ENCODE measurements at regions not wholly inside any gene's neighbourhood (a gene's known extent, or its start where the extent isn't known, plus 50 kb on each side); places are given as distances from the start of the nearest gene placed in this dataset.
"Not testable (repeated sequence)": the region's sequence is repeated elsewhere in the genome, so short reads cannot be mapped to it uniquely, and the experiment has no call there.

DNA sequence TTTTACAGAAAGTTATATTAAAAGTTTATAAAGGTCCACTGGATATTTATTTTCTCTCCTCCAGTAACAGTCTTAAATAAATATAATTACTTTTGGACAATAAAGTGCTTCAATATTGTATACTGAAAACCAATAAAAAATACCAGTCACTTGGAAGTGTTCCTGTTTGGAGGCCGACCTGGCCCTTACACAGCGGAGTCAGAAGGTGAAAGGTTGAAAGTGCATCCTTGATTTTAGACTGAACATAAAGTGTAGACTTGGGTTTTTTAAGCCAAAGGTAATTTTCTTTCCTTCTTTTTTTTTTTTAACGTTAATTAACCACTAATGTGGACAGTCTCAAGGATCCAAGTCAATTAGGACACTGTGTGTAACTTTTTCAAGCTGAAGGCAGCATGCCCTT lies 152.3 kb upstream of the TBX18 start:
- no peak for DNase-seq

DNA sequence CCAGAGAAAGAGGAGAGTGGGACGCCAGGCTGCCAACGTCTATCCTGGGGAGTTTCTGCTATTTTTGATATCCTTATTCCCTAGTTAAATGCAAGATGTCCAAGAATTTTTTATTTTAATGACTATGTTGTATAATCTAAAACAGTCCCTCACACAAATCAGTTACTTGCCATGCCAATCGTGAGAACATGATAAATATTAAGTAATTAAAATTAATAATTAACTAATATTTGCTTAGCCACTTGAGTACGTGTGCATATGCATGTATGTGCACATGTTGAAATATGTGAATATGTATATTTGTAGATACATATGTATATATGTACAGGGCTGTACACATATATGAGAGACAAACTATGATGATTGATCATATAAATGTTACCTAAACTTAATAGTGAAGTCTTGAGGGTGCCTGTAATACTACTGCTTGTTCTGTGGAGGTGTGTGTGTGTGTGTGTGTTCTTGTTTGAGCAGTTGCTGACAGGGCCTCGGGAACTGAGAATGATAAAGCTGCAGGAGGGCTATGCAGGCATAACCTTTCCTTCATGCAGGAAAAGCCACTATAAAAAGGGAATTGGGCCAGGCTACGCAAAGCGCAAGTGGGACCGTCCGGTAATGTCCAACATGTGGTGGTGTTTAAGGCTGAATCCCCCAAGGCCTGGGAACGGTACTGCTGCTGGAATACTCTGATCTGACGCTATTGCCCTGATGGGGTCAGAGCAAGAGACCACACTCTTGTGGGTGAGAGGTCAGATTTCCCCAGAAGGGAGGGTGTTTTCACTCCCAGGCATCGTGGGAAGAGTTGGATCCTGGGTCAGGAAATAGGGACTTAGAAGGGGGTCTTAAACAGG lies 148.3 kb upstream of the TBX18 start:
- no peak for DNase-seq

DNA sequence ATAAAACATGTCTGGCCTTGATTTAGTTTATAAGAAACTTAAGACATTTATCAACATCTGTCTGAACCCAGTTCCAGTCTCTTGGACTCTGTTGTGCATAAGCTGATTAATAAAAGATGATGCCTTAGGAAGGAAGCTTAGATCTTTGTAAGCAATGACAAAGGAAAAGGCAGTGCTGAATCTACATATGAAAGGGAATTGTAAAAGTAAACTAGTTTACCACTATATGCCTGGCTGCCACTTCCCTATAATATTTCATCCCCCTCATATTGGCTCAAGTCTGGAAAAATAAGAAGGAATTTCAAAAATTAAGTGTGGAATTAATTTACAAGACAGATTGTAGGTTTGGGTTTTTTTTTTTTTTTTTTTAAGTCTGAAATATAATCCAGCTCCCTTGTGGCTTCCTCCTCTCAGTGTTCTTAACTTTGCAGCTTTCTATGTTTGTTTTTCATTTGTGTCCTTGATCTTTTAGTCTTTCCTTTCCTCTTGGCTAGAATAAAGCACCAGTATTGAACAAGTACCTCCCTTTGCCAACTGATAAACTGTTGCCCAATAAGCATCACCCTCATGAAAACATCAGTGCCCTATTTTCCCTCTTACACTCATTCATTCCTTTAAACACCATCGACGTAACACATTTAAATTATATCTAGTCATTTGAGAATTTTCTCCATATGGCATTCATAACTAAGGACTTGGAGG lies 146.7 kb upstream of the TBX18 start:
- DNase-seq, result no peak

DNA sequence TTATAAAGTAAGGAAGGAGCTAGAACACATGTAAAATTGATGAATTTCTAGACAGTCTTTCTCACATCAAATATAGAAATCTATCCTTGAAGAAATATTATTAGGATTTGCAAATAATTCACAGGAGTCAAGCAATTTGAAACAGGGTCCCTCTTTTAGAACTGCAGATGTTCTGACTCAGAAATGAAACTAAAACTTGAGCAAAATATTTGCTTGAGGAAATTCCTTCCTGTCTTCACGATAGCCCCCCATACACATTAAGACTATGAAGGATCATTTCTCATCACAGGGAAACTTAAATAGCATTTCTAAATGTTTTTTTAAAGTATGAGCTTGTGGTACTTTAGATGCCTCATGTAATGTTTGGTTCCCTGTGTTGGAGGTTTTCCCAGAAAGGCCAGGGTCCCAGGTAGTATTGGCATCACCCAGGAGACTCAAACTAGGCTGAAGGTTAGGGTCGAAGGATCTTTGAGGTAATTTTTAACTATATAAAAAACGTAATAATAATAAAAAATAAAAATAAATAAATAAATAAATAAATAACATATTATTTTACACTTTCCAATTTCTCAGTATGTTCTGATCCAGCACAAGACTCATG lies 144.0 kb upstream of the TBX18 start:
- no peak for DNase-seq

DNA sequence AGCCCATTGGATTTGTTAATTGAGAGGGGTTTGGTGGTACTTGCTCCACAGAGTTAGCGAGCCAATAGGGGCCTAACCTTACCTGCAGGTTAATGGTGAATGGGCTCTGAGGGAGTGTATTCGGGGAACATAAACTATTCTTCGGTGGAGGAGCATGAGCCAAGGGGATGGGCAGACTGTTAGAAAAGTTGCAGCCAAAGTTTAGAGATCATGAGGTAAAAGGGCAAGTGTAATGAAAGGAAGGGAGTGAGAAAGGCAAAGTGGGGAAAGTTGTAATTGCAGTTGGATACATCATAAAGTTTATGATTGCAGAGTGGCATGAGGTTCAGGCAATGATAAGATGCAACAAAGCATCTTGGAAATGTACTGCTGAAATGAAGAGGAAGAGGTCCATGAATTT lies 142.1 kb upstream of the TBX18 start:
- DNase-seq, result no peak

DNA sequence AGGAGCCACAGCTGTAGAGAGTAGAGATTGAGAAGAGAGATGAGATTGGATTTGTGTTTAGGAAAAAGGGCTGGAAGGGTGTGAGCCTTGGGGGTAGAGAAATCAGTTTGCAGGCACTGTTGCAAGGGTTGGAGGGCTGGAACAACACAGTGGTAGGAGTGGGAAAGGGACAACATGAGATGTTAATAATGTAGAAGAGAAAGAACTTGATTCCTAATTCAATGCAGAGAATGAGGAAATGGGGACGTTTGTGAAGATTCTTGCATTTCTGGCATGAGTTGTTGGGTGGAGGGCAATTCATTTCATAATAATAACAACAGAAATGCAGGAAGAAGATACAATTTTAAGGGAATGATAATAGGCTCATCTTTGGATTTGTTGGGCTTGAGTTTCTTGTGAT lies 141.4 kb upstream of the TBX18 start:
- DNase-seq, result no peak

DNA sequence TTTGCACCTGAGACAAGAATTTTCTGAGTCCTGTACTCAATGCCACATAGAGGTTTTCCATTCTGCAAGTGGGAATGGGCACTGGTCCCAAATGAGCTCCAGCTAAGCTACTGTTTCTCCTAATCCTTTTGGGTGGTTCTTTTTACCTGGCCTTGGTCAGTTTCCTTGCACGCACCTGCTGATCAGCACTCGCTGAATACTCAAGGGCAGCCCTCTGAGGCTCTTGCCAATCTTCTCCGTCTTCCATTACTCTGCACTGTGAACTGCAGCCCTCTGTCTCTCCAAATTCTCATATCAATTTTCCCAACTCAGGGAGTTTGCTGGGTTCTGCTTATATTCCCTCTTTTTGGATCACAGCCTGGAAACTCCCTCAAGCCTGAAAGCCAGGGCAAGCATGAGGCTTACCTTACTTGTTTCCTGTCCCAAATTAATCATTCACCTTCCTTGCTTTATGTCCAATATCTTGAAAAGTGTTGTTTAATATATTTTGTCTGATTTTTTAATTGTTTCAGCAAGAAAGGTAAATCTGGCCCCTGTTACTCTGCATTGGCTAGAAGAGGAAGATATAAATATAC lies 138.0 kb upstream of the TBX18 start:
- no peak for DNase-seq

DNA sequence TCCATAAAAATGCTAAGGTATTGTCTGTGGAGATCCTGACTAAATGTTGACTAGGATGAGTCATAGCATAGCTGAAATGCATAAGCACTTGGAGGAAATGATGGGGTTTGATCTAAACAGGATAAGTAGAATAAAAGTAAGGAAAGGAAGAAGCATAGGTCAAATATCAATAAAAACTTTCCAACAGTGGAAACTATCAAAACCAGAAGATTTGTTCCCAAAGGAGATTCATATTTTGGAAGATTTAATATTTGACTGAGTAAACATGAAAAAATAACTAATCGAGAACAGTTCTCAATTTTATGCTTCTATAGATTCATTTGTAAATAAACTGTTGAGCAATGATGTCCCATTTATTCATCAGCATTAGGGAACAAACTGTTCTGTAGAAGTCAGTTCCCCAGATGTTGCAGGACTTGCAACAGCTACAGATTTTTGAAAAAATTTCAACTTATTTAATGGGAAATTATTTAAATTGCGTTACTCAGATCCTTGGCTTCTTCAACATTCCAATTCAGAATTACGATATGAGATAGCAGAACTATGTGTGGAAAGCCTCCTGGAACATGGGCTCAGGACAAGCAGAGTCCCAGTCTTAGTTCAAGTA lies 133.7 kb upstream of the TBX18 start:
- no peak for DNase-seq

DNA sequence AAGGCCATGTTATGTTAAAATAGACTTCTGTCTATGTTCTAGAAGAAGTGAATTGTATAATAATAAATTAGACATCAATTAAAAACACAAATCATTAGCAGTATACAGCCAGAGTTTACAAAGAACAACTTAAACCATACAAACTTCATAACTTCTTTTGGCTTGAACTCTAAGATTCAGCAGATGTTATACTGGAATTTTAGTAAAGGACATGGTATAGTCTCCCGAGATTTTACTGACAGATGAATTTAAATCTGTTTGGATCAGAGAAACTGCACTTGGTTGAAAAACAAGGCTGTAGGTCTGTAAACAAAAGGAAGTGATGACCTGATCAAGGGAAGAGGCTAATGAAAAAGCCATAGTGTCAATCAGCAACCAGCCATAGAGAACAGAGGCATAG lies 132.6 kb upstream of the TBX18 start:
- no peak for DNase-seq

DNA sequence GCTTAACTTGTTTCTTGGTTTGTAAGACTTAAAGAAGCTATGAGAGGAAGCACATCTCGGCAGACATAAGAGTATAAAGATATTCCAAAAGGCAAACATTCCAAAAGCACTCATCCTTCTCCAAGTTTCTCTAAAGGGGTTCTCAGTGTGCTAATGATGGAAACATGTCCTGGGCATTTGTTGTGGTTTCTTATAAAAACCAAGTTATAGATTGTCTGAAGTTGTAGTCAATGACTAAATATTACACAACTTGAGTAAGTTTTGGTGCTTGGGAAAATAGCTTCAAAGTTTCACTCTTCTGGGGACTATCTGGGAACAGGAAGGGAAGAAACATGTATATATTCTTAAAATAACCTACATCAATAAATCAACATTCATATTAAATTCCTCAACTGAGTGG lies 128.3 kb upstream of the TBX18 start:
- no peak for DNase-seq

DNA sequence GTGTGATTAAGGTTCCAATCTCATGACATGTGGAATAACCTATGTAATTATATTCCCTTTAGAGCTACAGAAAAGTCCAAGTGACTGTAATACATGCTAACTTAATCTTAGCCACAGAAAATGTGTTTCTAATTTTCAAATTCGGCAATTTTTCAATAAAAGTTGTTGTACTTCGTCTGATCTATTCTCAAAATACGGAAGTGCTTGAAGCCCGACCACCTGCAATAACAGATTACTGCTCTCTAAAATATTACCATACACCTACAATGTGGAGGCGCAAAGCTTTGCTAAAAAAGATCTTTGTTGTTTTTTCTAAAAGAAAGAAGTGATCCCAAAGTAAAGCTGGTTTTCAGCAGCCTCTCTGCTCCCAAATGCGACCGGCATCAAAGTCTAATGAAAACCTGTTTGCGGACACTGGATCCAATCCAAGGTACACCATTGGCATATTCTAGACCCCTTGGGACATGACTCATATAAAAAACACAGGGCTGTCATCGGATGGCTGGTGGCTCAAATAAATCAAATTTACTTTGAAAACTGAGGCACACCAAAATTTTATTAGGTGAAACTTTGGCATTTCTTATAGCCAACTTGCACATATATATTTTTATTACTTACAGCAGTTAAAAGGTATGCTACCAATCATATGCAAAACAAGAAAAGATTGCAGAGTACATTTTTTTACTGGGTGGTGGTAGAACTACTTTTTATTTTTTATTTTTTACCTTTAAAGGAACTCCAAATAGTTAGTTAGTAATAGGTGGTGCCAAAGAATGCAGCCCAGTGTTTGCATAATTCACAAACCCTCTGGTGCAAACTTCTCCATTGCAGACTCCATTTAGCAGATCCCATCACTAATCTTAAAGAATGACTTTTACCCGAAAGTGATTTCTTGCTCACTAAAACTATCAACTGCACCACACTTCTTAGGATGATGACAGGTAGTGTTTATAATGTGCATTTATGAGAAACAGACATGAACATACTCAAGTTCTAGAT lies 118.7 kb upstream of the TBX18 start:
- DNase-seq, result no peak

DNA sequence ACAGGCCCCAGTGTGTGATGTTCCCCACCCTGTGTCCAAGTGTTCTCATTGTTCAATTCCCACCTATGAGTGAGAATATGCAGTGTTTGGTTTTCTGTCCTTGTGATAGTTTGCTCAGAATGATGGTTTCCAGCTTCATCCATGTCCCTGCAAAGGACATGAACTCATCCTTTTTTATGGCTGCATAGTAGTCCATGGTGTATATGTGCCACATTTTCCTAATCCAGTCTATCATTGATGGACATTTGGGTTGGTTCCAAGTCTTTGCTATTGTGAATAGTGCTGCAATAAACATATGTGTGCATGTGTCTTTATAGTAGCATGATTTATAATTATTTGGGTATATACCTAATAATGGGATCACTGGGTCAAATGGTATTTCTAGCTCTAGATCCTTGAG lies 115.0 kb upstream of the TBX18 start:
- DNase-seq, result not testable (repeated sequence)

DNA sequence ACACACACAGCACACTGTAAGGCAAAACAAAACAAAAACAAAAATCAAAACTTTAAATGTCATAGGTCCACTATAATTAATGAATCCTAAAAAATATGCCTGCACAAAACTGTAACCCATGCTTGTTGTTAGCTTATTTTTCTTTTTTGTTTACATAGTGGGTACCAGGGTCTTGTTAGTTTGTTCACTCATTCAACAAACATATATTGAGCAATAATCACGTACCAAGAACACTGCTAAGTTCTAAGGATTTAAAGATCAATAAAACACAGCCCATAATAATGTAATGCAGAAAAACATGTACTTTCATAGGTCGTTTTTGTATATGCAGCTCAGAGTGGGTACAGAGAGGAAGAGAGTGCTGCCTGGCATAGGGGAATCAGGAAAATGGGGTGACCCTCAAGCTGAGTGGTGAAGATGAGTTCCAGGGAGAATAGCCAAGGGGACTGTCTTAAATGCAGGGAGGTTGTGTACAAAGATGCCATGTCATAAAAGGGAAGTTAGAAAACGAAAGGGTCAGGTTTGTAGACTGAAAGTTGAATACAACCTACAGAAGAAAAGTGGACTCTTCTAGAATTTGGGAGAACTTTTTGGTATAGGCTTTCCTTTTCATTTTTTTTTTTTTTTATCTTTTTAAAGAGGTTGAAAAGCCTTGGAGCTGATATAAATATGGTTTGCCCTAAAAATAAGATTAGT lies 113.3 kb upstream of the TBX18 start:
- no peak for DNase-seq

DNA sequence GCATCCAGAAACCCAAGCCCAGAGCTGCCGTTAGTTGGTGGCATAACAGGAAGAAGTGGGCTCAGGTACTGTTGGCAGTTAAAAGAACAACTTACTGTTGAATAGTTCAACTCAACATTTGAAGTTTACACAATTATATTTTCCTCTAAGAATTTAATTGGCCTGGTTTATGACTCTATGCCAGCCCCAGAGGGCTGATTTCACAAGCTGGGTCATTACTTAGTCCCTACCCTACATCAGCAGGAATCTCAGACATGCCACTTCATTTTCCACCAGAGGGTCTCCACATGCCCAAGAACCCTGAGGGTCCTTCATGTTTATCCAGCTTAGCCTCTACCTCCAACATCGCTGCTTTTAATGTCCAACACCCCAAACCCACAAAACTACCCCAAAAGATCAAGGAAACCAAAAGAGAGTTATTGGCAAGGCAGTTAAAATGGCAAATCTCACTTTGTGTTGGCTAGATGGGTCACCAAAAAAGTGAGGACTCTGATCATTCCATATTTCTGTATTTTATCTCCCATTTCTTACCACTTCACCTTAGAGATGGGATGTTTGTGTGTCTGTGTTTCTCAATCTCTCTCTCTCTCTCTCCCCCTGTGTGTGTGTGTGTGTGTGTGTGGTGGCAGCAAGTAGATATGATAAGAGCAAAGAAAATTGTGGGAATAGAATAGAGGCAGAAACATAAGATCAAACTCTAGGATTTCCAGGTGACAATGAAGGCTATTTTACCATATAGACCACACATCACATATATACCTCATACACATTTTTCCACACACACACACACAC lies 112.5 kb upstream of the TBX18 start:
- DNase-seq, result no peak

DNA sequence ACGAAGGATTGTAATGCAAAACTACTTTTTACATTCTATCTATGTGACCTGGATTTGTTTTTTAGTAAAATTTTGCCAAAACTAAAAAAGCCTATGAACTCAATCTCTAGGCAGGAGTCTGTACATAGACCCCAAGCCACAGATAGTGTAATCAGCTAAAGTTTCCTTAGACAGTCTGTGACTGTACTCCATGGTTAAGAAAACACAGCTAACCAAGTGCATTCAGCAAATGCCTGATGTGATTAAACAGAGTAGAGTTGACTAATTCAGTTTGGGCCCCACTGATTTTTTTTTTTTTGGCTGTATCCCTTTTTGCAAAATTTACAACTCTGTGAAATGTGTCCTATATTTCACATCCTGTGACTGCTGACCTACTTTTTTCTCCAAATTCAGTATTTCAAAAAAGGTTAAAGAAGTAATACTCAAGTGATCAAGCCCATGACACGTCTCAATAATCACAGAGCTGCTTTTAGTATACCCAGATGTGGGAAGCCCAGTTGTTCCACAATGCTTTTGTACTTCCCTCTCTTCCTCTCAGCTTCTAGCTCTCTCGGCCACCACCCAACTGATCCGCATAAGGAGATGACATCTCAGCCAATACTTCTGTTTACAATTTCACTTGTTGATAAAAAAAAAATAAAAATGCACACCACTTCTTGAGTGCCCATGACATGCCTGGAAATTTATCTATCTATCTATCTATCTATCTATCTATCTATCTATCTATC lies 108.8 kb upstream of the TBX18 start:
- no peak for DNase-seq

DNA sequence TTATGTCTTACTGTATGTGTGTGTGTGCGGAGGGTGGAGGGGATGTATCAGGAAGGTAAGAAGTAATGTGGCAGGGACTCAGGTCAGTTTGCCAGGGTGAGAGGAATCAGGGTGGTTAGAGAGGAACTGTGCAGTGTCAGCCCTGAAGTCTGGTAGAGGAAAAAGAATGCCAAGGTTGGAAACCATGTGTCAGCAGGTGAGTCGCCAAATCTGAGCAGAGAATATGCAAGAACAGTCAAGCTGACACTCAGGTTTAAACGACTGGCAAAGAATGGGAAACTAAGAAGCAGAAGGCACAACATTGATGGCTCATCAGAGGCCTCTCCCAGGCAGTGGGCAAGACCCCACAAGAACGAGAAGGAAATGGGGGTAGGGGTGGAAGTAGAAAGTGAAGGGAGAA lies 107.5 kb upstream of the TBX18 start:
- no peak for DNase-seq

DNA sequence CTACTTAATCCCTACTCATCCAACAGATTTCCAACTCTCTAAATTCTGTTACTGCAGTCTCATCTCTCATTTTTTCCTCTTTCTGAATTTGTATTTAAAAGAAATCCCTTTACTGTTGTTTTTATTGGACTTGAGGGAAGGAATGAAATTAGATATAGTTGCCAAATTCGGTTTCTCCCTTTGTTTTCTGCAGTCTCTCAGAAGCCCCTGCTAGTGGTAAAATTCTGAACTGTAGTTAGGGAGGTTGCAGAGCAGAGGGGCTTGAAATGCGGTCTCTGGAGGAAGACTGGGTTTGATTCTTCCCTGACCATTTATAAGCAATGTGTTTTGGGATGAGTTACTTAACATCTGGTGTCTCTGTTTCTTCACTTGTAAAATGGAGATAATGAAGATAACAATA lies 106.3 kb upstream of the TBX18 start:
- no peak for DNase-seq

DNA sequence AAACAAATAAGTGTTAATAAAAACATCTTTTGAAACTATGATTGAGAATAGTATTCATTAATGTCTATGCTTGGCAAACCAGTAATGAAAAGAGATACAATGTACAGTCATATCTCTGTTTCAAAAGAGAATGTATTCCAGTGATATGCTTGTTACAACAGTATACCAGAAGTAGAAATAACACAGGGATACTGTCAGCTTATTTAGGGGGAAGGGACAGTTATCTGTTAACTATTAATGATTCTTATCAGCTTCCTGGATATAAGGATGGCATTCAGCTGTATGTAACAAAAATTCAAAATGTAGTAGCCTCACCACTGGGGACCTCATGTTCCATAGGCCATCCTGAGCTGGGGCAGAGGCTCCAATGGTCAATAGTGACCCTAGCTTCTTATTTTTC lies 103.8 kb upstream of the TBX18 start:
- no peak for DNase-seq

DNA sequence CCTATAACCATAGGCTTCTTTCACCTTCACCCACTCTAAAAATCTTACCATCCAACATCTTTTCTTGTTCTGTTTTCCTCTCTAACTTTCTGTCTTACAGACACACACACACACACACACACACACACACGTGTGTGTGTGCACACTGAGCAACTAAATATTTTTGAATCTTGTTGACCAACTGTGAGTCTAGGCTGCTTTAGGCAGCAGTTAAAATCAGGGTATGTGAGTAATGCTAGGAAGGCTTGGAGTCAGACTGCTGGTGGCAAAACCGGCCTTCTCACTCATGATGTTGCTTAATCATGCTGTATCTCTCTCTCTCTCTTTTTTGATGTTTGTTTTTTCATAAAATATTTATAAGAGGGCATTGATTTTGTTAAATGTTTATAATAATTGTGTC lies 103.1 kb upstream of the TBX18 start:
- DNase-seq, result no peak

DNA sequence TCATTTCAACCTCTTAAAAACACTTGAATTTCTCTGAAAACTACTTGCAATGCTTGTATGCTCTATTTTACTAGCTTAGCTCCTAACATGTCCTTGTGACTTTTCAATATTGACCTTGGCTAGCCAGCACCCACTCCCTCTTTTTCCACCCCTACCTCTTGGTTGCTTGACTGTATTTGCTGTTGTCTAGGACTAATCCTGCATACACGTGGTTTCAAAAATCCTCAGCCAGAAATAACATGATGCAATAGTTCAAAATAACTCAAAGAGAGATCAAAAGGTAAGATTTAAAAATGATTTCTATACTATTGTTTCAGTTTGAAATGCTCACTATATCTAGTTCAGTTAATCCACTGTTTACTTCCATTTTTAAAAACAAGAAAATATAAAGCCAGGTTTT lies 102.3 kb upstream of the TBX18 start:
- no peak for DNase-seq

Data from NCI-H446 treated with DMSO at 0.1 percent for 48 hours (cell line).